Gastroesophageal sphincter (tissue), 3 donors: ENCODE measurements at regions not wholly inside any gene's neighbourhood (a gene's known extent, or its start where the extent isn't known, plus 50 kb on each side); places are given as distances from the start of the nearest gene placed in this dataset.

Experiments used
- CTCF ChIP-seq, 4 experiments: fragments of 200-600 bp in 2 of 4; fragments of 450-650 bp in 2 of 4; sonication (generic) in 1 of 4; IDR thresholded peaks; one replicate each; pipeline ENCODE4 v1.5.1; 2017 to 2019; ENCODE audit warnings: antibody characterized with exemption in 4 of 4, mild to moderate bottlenecking in 2 of 4, moderate library complexity in 2 of 4
- POLR2A ChIP-seq, 2 donors: fragments of 450-650 bp; IDR thresholded peaks; one replicate each; pipeline ENCODE4 v1.6.1; 2017; ENCODE audit warnings: antibody characterized with exemption in 2 of 2, mild to moderate bottlenecking in 2 of 2, moderate library complexity in 1 of 2

GRCh38 chr4:79176351-79176750 lies 149.5 kb downstream of the NAA11 start:
- TF ChIP-seq CTCF (IDR thresholded peaks at IDR 0.05) (no peak), POLR2A (IDR thresholded peaks at IDR 0.05) (no peak)
